Gastroesophageal sphincter (tissue), 3 donors: ENCODE measurements at regions not wholly inside any gene's neighbourhood (a gene's known extent, or its start where the extent isn't known, plus 50 kb on each side); places are given as distances from the start of the nearest gene placed in this dataset.

ENCODE experiments used
- CTCF ChIP-seq, 4 experiments: fragments of 200-600 bp in 2 of 4; fragments of 450-650 bp in 2 of 4; sonication (generic) in 1 of 4; IDR thresholded peaks; one replicate each; pipeline ENCODE4 v1.5.1; 2017 to 2019; ENCODE audit warnings: antibody characterized with exemption in 4 of 4, mild to moderate bottlenecking in 2 of 4, moderate library complexity in 2 of 4
- EP300 ChIP-seq: sonication (generic); formaldehyde crosslinking; IDR thresholded peaks from one replicate; pipeline ENCODE4 v1.6.1; 2017; ENCODE audit warnings: antibody characterized with exemption, mild to moderate bottlenecking
- POLR2A ChIP-seq, 2 donors: fragments of 450-650 bp; IDR thresholded peaks; one replicate each; pipeline ENCODE4 v1.6.1; 2017; ENCODE audit warnings: antibody characterized with exemption in 2 of 2, mild to moderate bottlenecking in 2 of 2, moderate library complexity in 1 of 2
- POLR2AphosphoS5 ChIP-seq: sonication (generic); formaldehyde crosslinking; IDR thresholded peaks from one replicate; pipeline ENCODE4 v1.6.1; 2017; ENCODE audit warnings: antibody characterized with exemption

- TF ChIP-seq CTCF (IDR thresholded peaks at IDR 0.05) (no peak), POLR2A (IDR thresholded peaks at IDR 0.05) (no peak), POLR2AphosphoS5 (no peak), EP300 (no peak)
Observed at GRCh38 chr7:121753944-121754343, 119.0 kb upstream of the PTPRZ1 start.
